Fibroblast of upper back skin (primary cell): ENCODE measurements at regions not wholly inside any gene's neighbourhood (a gene's known extent, or its start where the extent isn't known, plus 50 kb on each side); places are given as distances from the start of the nearest gene placed in this dataset.

Experiments
- DNase-seq: peaks from one replicate; pipeline ENCODE4 v3.0.0-alpha.2; 2013

- DNase-seq = no peak
Measured at GRCh38 chrX:120021927-120022326, 55.6 kb downstream of the RHOXF2B start.

GRCh38 chrX:120020305-120020704 lies 57.2 kb downstream of the RHOXF2B start:
- no peak for DNase-seq

GRCh38 chrX:120016068-120016441 lies 61.4 kb downstream of the RHOXF2B start:
- DNase-seq = no peak

GRCh38 chrX:120015145-120016067 lies 62.1 kb downstream of the RHOXF2B start:
- no peak for DNase-seq

GRCh38 chrX:120014354-120015130 lies 62.9 kb downstream of the RHOXF2B start:
- DNase-seq = no peak

- no peak for DNase-seq
Measured at GRCh38 chrX:120001787-120002186, 58.2 kb upstream of the NKAP start.

- peak; percentile 0 for DNase-seq
Measured at GRCh38 chrX:120000490-120001246, 57.1 kb upstream of the NKAP start.

- DNase-seq = no peak
Measured at GRCh38 chrX:119999087-119999634, 55.6 kb upstream of the NKAP start.

GRCh38 chrX:119997570-119997969 lies 54.0 kb upstream of the NKAP start:
- no peak for DNase-seq

GRCh38 chrX:119996600-119997524 lies 53.3 kb upstream of the NKAP start:
- DNase-seq = no peak

GRCh38 chrX:119996069-119996468 lies 52.5 kb upstream of the NKAP start:
- no peak for DNase-seq
